AG10803 (cell line): ENCODE measurements at regions not wholly inside any gene's neighbourhood (a gene's known extent, or its start where the extent isn't known, plus 50 kb on each side); places are given as distances from the start of the nearest gene placed in this dataset.

Source experiments
- DNase-seq: peaks from one replicate; pipeline ENCODE4 v3.0.0; 2010; ENCODE audit warnings: low read depth
- H3K4me3 ChIP-seq: 2 replicates; pipeline ENCODE4 v1.5.1; 2011; ENCODE audit warnings: mild to moderate bottlenecking, low read length, control low read depth
- TF ChIP-seq, protein P1 (sequence below): conservative IDR thresholded peaks from 2 replicates; pipeline ENCODE4 v1.5.1; 2011; ENCODE audit warnings: mild to moderate bottlenecking, low read length, control low read depth, inconsistent platforms

DNA sequence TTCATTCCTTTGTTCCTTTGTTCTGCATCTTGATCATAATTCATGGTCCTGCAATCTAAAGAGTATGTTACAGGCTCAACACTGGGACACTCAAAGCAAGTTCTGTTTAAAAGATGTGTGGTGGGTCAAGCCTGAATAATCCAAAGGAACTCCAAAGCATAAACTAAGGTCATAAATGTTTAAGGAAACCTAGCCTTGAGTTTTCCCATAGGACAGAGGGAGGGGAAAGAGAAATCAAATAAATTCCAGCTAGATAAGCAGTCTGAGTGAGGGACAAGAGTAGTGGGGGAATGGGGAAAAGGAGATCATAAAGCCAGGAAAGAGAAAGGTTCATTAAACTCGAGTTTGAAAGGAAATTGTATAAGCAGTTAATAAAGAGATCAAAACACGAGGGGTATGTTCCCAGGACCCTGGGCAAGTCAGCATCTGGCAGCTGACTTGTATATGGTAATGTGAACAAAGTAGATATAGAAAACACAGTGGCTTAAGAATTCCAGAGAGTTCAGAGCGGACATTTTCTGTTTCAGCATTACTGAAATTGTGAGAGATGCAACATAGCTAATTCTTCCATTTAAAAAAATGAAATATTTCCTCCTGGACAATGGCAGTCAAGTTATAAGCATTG, 125.8 kb upstream of the EDNRA start:
- no peak overlapping the region for H3K4me3 ChIP-seq
- TF ChIP-seq, protein P1, sequence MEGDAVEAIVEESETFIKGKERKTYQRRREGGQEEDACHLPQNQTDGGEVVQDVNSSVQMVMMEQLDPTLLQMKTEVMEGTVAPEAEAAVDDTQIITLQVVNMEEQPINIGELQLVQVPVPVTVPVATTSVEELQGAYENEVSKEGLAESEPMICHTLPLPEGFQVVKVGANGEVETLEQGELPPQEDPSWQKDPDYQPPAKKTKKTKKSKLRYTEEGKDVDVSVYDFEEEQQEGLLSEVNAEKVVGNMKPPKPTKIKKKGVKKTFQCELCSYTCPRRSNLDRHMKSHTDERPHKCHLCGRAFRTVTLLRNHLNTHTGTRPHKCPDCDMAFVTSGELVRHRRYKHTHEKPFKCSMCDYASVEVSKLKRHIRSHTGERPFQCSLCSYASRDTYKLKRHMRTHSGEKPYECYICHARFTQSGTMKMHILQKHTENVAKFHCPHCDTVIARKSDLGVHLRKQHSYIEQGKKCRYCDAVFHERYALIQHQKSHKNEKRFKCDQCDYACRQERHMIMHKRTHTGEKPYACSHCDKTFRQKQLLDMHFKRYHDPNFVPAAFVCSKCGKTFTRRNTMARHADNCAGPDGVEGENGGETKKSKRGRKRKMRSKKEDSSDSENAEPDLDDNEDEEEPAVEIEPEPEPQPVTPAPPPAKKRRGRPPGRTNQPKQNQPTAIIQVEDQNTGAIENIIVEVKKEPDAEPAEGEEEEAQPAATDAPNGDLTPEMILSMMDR: no peak
- DNase-seq: no peak

DNA sequence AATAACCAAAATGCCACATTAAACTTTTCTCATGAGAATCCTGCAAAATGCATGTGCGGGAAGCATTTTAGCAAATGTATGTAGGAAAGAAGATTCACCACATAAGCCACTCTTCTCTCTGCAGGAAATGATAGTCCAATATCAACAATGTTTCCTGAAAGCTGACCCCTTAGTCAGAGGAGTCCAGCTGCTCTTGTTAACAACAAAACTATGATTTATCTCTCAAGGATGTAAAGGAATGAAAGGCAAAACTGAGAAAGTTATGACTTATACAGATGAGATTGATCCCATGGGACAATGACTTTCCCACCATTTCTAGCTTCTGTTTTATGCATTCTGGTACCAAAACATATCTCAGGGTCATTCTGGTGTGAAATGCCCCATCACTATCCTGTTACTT, 125.0 kb upstream of the EDNRA start:
- DNase-seq: peak; percentile 73
- TF ChIP-seq, protein P1: no peak
- no peak overlapping the region for H3K4me3 ChIP-seq

DNA sequence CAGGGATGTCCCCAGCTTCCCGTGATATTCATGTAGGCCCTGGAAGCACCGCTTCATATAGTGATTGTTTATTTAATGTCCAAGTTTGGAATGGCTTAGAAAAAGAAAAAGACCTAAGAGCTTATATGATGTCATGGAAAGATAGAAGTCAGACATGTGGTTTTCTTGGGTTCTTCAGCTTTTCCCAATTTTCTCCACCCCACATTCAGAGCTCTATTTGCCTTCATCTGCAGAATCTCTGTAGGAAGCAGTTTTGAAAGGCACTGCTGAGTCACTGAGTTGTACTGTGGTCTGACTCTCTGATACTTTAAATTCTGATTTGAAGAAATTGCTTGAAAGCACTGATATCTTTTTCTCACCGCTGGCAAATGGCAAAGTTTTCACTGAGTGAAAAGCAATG, 120.6 kb upstream of the EDNRA start:
- peak; percentile 69 for DNase-seq
- H3K4me3 ChIP-seq: no peak overlapping the region
- TF ChIP-seq, protein P1: no peak

DNA sequence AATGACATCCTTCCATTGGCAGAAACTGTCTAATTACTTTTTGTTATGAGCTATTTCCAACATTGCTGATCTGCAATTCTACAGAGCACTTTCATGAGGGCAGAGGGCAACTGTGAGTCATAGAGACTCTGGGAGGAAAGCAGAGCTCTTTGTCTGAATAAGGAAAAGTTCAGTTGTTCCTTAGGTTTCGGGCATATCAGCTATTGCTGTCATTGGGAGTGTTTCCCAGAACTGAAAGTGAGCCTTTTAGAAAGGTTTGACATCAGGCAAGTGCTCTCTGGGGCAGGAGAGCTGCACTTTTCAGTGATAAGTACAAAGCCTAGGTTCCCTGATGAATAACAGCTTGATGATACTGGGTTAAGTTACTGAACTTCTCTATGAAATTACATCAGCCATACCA, 119.2 kb upstream of the EDNRA start:
- H3K4me3 ChIP-seq: no peak overlapping the region
- DNase-seq: peak; percentile 50
- TF ChIP-seq, protein P1: no peak

DNA sequence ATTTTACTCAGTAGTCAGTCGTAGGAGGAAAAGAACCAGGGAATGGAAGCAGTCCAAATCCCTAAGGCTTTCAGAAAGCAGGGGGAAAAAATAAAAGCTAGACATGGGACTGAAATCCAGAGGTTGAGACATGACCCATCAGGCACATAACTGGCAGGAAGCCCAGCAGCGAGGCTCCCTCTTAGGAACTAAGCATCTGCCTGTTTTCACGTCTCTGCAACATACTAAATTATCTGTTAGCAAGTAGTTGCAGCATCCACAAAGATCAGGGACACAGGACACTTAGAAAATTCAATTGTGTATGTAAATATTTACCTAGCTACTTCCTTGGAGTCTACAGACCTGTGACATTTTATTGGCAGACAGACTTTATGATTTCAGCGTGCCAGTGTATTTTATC, 118.0 kb upstream of the EDNRA start:
- H3K4me3 ChIP-seq: no peak overlapping the region
- peak; percentile 53 for DNase-seq
- TF ChIP-seq, protein P1: no peak

DNA sequence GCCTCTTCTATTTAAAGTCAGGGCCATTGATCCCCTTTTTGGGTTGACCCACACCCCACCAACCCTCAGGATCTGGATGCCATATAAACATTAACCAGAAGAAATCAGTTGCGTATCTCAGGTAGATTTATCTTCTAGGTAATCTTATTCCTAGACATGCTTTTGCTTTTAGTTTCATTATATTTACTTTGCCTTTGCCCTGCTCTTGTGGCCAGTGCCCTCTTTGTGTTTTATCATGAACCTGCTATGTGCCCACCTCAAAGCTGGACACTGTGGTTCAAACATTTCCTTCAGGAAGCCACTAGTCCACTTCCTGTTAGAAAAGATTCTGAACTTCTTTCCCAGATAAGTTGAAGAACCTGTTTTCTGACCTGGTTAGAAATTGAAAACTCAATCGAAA, 117.4 kb upstream of the EDNRA start:
- TF ChIP-seq, protein P1: no peak
- no peak overlapping the region for H3K4me3 ChIP-seq
- DNase-seq: no peak

DNA sequence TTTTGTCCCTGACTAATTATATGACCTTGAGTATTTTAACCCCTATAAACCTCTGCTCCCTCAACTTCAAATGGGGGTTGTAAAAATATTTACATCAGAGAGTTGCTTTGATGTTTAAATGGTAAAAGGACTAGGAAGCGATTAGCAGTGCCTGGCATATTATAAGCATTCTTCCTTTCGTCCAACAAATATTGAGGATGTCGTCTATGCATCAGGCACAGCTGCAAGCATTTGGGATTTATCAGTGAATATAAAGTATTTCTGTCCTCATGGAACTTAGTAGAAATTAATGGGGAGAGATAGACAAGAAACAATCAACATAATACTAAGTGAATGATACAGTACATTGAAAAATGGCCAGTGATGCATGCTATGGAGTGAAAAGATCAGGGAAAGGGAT, 115.5 kb upstream of the EDNRA start:
- no peak overlapping the region for H3K4me3 ChIP-seq
- TF ChIP-seq, protein P1: no peak
- DNase-seq: no peak
